ENCODE measurements at regions not wholly inside any gene's neighbourhood (a gene's known extent, or its start where the extent isn't known, plus 50 kb on each side); places are given as distances from the start of the nearest gene placed in this dataset.

GRCh38 chr20:50386641-50386960 is 123.6 kb upstream of the PTPN1 start:
- DNase-seq (ENCODE audit: low read depth in 4 of 4, low spot score in 3 of 4) = no peak

- DNase-seq (ENCODE audit: low read depth in 4 of 4, low spot score in 3 of 4) = no peak
Measured at GRCh38 chr20:50387218-50387995, 122.8 kb upstream of the PTPN1 start.

DNA sequence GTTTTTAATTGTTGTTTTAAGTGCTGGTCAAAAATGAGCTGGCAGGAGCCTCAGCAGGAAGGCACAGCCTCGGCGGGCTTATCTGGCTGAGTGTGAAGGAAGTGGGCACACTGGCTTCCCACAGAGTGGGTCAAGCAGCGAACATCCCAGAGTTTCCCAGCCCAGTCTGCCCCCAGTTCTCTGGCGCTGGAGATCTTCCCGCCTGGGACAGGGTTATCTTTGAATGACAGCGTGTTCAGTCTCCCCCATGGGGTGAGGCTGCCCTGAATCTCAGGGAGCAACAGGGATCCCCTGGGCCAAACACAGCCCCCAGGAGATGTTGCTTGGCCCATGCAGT is 122.2 kb upstream of the PTPN1 start:
- no peak for DNase-seq (ENCODE audit: low read depth in 4 of 4, low spot score in 3 of 4)

GRCh38 chr20:50388733-50389437 is 121.3 kb upstream of the PTPN1 start:
- no peak for DNase-seq (ENCODE audit: low read depth in 4 of 4, low spot score in 3 of 4)

DNA sequence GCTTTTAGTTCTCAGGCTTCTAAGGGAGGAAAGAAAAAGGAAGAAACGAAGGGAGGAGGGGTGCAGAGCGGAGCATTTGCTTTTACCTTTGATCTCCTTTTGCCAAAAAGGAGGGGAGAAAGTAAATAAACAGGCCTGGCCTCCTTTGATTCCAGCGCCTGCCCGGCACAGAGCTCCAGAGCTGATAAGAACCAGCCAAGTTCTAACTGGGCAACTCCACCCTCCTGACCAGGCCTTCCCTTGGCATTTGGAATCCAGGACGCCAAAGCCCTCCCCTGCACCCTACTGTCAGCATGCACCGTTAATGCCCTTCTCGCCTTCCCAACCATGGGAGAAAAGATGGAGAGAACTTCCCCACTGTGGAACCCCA is 120.8 kb upstream of the PTPN1 start:
- no peak for DNase-seq (ENCODE audit: low read depth in 4 of 4, low spot score in 3 of 4)

GRCh38 chr20:50389808-50390684 is 120.1 kb upstream of the PTPN1 start:
- DNase-seq (ENCODE audit: low read depth in 4 of 4, low spot score in 3 of 4) = no peak

DNA sequence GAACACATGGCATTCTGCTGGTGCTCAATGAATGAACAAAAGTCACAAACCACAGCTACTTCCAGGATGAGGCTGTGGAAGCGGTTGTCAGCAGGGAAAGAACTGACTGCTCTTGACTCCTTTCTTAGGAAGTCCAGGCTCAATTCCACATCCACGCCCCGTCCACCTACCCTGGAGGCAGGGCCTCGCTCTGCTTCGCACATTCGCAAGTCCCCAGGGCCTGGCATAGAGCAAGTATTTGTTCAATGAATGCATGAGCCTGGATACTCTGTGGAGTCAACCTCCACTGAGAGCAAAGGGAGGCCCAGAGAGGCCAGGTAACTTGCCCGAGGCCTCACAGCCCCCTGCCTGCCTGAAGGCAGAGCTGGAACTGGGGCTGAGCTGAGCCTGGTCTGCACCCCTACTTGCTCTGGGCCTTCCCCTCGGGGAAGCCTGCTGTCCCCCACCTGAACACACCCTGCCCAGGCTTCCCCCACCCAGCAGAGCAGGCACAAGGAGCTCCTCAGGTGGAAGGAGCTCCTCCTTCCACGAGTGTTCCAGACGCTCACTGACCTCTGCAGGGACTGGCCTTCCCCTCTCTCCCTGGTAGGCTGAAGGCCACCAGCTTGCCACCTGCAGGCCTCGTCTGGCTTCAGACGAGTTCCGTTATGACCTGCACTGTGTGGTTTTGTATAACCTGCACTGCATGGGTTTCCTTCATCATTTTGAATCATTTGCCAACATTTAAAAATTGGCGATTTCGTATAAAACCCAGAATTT is 119.3 kb upstream of the PTPN1 start:
- DNase-seq (ENCODE audit: low read depth in 4 of 4, low spot score in 3 of 4) = no peak

GRCh38 chr20:50391444-50392137 is 118.6 kb upstream of the PTPN1 start:
- no peak for DNase-seq (ENCODE audit: low read depth in 4 of 4, low spot score in 3 of 4)

GRCh38 chr20:50392138-50392866 is 117.9 kb upstream of the PTPN1 start:
- DNase-seq (ENCODE audit: low read depth in 4 of 4, low spot score in 3 of 4) = no peak

- no peak for DNase-seq (ENCODE audit: low read depth in 4 of 4, low spot score in 3 of 4)
Measured at GRCh38 chr20:50393242-50393641, 116.9 kb upstream of the PTPN1 start.

- no peak for DNase-seq (ENCODE audit: low read depth in 4 of 4, low spot score in 3 of 4)
Measured at GRCh38 chr20:50393990-50394561, 116.1 kb upstream of the PTPN1 start.

GRCh38 chr20:50394569-50394968 is 115.6 kb upstream of the PTPN1 start:
- no peak for DNase-seq (ENCODE audit: low read depth in 4 of 4, low spot score in 3 of 4)

GRCh38 chr20:50395251-50395729 is 114.9 kb upstream of the PTPN1 start:
- no peak for DNase-seq (ENCODE audit: low read depth in 4 of 4, low spot score in 3 of 4)

DNA sequence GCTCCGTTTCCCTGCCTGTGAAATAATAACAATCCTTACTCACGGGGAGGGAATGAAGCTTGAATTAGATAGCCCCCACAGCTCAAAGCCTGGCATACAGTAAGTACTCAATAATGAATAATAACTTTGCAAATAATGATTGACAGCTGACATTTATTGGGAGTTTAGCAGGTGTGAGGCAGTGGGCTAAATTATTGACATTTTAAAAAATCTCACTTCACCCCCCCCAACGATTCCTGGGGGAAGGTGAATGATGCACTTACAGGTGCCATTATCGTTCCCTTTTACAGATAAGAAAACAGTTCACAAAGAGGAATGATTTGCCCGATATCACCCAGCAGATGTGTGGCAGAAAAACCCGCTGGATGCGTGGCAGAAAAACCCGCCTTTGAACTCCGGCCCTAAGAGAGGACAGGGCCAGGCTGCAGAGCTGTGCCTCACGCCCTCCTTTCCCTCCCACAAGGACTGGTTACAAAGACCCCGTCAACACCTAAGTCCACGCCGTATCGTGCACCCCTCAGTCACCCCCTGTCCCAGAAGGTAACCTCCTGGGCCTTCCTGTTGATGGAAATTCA is 114.2 kb upstream of the PTPN1 start:
- no peak for DNase-seq (ENCODE audit: low read depth in 4 of 4, low spot score in 3 of 4)

GRCh38 chr20:50396623-50397022 is 113.6 kb upstream of the PTPN1 start:
- DNase-seq (ENCODE audit: low read depth in 4 of 4, low spot score in 3 of 4) = no peak

- no peak for DNase-seq (ENCODE audit: low read depth in 4 of 4, low spot score in 3 of 4)
Measured at GRCh38 chr20:50397058-50397457, 113.1 kb upstream of the PTPN1 start.

DNA sequence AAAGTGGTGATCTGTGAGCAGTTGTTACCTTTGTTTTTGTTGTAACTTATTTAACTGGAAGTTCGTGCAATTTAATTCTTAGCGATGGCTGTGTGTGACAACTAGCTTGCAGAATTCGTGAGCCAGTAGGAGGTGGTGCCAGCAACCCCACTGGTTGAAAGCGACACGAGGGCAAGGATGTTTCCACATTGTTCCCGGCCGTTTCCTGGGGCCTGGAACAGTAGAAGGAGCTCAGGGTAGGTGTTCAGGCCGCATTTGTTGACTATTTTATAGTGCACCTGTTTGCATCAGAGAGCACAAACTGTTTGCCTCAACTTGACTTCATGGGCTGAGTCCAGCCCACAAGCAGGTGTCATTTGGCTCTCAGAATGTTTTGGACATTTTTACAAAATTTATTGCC is 112.1 kb upstream of the PTPN1 start:
- DNase-seq (ENCODE audit: low read depth in 4 of 4, low spot score in 3 of 4) = no peak

DNA sequence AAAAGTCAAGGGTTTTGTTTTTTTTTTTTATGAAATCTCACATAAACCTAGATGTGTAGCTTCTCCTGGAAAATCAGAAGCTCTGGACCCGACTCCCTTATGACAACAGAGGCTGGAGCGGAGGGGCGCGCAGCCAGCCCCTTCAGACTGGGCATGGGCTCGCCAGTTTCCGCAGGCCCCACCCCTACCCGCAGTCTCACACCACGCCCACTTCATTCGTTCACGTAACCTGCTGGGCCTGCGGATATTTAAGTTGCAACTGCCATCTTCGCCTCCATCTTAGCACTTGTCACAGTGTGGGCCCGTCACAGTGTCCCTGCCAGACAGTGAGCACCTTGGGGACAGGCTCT is 111.7 kb upstream of the PTPN1 start:
- DNase-seq (ENCODE audit: low read depth in 4 of 4, low spot score in 3 of 4) = no peak

All from right renal pelvis (tissue), 4 donors.